Inferior parietal cortex (tissue), 1 donor: ENCODE measurements at regions not wholly inside any gene's neighbourhood (a gene's known extent, or its start where the extent isn't known, plus 50 kb on each side); places are given as distances from the start of the nearest gene placed in this dataset.

Experiments
- DNase-seq: peaks from one replicate; pipeline ENCODE4 v3.0.0-alpha.2; 2016; ENCODE audit errors: extremely low spot score

- peak; percentile 15 for DNase-seq
Observed at GRCh38 chr3:194836661-194837060, 151.0 kb downstream of the FAM43A start.

GRCh38 chr3:194837457-194838127 is 151.9 kb downstream of the FAM43A start:
- no peak for DNase-seq

GRCh38 chr3:194838236-194838635 is 152.6 kb downstream of the FAM43A start:
- DNase-seq = no peak

- no peak for DNase-seq
Observed at GRCh38 chr3:194840661-194841514, 155.2 kb downstream of the FAM43A start.

- DNase-seq = no peak
Observed at GRCh38 chr3:194841515-194841841, 155.8 kb downstream of the FAM43A start.

- no peak for DNase-seq
Observed at GRCh38 chr3:194843556-194843955, 157.9 kb downstream of the FAM43A start.

GRCh38 chr3:194844046-194844445 is 158.4 kb downstream of the FAM43A start:
- no peak for DNase-seq

GRCh38 chr3:194849166-194849875 is 163.6 kb downstream of the FAM43A start:
- DNase-seq = no peak

- no peak for DNase-seq
Observed at GRCh38 chr3:194851254-194851653, 165.6 kb downstream of the FAM43A start.

GRCh38 chr3:194851941-194852340 is 166.3 kb downstream of the FAM43A start:
- no peak for DNase-seq

GRCh38 chr3:194852345-194852744 is 166.7 kb downstream of the FAM43A start:
- DNase-seq = no peak

GRCh38 chr3:194852831-194853508 is 167.3 kb downstream of the FAM43A start:
- DNase-seq = no peak

GRCh38 chr3:194854206-194854605 is 168.5 kb downstream of the FAM43A start:
- no peak for DNase-seq

GRCh38 chr3:194854659-194855390 is 169.1 kb downstream of the FAM43A start:
- DNase-seq = no peak

- no peak for DNase-seq
Observed at GRCh38 chr3:194856296-194856695, 170.6 kb downstream of the FAM43A start.

- no peak for DNase-seq
Observed at GRCh38 chr3:194857469-194858113, 171.9 kb downstream of the FAM43A start.

- no peak for DNase-seq
Observed at GRCh38 chr3:194858382-194858781, 172.7 kb downstream of the FAM43A start.

GRCh38 chr3:194860725-194861124 is 175.0 kb downstream of the FAM43A start:
- no peak for DNase-seq

- DNase-seq = no peak
Observed at GRCh38 chr3:194861375-194861774, 175.7 kb downstream of the FAM43A start.

GRCh38 chr3:194865061-194865460 is 179.4 kb downstream of the FAM43A start:
- no peak for DNase-seq

GRCh38 chr3:194865615-194866014 is 179.9 kb downstream of the FAM43A start:
- no peak for DNase-seq
